ENCODE measurements at regions not wholly inside any gene's neighbourhood (a gene's known extent, or its start where the extent isn't known, plus 50 kb on each side); places are given as distances from the start of the nearest gene placed in this dataset.

DNA sequence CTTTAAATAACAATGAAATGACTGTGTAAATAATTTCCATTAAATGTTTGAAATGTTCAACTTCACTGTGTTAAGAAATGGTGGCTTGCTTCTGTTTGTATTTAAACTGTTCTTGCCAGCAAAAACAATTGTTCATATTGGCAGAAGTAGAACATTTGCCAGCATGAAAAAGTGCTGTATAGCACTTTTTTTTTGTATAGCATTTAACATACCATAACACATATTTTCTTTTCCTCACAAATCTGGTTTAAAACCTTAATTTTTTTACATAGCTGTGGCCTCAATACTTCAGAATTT, 94.1 kb downstream of the COX18 start:
- intact Hi-C loops (cut with DNase I): no loop called here
- Histone ChIP-seq H3K36me3 (no peaks in the 10 kb centered on the region), H3K27me3 (no peaks in the 10 kb centered on the region), H3K9me3 (no peaks in the 10 kb centered on the region), H3K4me3 (no peak overlapping the region), H3K27ac (no peak overlapping the region), H3K4me1 (no peaks in the 10 kb centered on the region)
- no peak for TF ChIP-seq POLR2A (IDR thresholded peaks at IDR 0.05)
- TF ChIP-seq, protein P1, sequence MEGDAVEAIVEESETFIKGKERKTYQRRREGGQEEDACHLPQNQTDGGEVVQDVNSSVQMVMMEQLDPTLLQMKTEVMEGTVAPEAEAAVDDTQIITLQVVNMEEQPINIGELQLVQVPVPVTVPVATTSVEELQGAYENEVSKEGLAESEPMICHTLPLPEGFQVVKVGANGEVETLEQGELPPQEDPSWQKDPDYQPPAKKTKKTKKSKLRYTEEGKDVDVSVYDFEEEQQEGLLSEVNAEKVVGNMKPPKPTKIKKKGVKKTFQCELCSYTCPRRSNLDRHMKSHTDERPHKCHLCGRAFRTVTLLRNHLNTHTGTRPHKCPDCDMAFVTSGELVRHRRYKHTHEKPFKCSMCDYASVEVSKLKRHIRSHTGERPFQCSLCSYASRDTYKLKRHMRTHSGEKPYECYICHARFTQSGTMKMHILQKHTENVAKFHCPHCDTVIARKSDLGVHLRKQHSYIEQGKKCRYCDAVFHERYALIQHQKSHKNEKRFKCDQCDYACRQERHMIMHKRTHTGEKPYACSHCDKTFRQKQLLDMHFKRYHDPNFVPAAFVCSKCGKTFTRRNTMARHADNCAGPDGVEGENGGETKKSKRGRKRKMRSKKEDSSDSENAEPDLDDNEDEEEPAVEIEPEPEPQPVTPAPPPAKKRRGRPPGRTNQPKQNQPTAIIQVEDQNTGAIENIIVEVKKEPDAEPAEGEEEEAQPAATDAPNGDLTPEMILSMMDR (IDR thresholded peaks at IDR 0.05): no peak
- TF ChIP-seq POLR2AphosphoS5 (IDR thresholded peaks at IDR 0.05): no peak
- no peak for TF ChIP-seq EP300 (IDR thresholded peaks at IDR 0.05)
- DNase-seq: no peak

DNA sequence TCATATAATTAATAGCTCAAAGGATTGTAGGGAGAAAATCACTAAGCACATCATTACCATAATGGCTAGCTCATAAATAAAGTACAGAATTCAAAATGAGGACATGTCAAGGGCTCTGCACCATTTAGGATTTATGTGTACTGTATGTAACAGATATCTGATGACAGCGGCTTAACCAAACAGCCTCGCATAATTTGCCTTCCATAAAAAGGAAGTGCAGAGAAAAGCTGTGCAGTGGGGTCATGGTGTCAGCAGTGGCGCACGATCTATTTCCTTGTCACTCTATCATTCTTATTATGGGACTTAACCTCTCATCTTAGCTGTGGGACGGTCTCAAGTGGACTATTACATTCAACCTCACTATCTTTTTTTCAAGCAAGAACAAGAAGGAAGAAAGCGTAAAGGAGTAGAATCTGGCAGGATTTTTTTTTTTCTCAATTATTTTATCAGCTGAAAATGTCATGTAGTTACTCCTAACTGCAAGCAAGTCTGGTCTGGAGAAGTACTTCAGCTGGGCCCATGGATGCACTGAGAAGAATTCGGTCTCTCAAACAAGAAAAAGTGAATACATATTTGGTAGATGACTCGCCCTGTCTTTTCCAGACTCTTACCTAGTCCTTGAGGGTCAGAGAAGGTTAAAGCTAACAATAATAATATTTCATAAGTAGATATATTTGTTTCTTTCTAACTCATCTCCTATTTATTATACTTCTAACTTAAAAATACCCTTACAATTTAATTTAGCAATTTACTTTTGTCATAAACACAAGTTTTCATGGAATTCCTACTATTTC, 94.6 kb downstream of the COX18 start:
- H3K27me3 ChIP-seq: no peaks in the 10 kb centered on the region
- WGBS, 2 donors: 40% methylated on average over 8 of the region's 8 CpGs
- no peaks in the 10 kb centered on the region for H3K9me3 ChIP-seq
- no peak for TF ChIP-seq POLR2AphosphoS5 (IDR thresholded peaks at IDR 0.05)
- H3K4me3 ChIP-seq: no peak overlapping the region
- no peak for DNase-seq
- H3K4me1 ChIP-seq: no peaks in the 10 kb centered on the region
- no peaks in the 10 kb centered on the region for H3K36me3 ChIP-seq
- no peak overlapping the region for H3K27ac ChIP-seq
- intact Hi-C loops (cut with DNase I): no loop called here

DNA sequence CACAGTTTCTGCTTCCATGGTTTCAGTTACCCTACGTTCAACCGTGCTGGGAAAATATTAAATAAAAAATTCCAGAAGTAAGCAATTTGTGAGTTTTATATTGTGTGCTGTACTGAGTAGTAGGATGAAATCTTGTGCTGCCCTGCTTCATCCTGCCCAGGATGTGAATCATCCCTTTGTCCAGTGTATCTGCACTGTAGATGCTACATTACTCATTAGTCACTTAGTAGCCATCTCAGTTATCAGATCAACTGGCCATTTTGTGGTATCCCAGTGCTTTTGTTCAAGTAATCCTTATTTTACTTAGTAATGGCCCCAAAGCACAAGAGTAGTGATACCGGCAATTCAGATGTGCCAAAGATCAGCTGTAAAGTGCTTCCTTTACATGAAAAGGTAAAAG, 97.9 kb downstream of the COX18 start:
- no peaks in the 10 kb centered on the region for H3K4me1 ChIP-seq
- intact Hi-C loops (cut with DNase I): no loop called here

DNA sequence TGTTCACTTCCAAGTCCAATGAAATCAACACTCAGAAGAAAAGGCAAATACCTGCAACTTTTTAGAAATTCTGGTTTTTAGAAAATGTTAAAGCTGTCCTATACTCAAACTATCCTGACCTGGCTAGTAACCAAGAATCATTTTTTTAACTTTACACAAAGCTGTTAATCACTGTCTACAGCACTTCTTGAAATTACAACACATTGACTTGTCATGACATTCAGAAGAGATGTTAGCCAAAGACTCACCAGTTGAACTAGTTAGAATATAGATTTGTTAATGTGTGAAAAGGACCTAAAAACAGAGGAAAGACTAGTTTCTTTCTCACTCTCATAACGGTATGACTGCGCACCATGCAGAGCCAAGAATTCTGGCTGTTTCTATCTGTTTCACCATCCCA, 98.8 kb downstream of the COX18 start:
- no peak for TF ChIP-seq EP300 (IDR thresholded peaks at IDR 0.05)
- TF ChIP-seq POLR2A (IDR thresholded peaks at IDR 0.05): no peak
- no peak for TF ChIP-seq POLR2AphosphoS5 (IDR thresholded peaks at IDR 0.05)
- TF ChIP-seq, protein P1 (IDR thresholded peaks at IDR 0.05): no peak
- H3K27ac ChIP-seq: no peak overlapping the region
- intact Hi-C loops (cut with DNase I): no loop called here

More for the DNA sequence above, 97.9 kb downstream of the COX18 start:
- Histone ChIP-seq H3K4me3 (no peak overlapping the region), H3K9me3 (no peaks in the 10 kb centered on the region), H3K27me3 (no peaks in the 10 kb centered on the region), H3K27ac (no peak overlapping the region), H3K36me3 (no peaks in the 10 kb centered on the region)
- TF ChIP-seq EP300 (IDR thresholded peaks at IDR 0.05) (no peak), POLR2AphosphoS5 (IDR thresholded peaks at IDR 0.05) (no peak), POLR2A (IDR thresholded peaks at IDR 0.05) (no peak)
- TF ChIP-seq, protein P1 (IDR thresholded peaks at IDR 0.05): no peak
- DNase-seq: no peak
- WGBS, 2 donors: 87 to 92% methylated on average over 3 of the region's 3 CpGs

DNA sequence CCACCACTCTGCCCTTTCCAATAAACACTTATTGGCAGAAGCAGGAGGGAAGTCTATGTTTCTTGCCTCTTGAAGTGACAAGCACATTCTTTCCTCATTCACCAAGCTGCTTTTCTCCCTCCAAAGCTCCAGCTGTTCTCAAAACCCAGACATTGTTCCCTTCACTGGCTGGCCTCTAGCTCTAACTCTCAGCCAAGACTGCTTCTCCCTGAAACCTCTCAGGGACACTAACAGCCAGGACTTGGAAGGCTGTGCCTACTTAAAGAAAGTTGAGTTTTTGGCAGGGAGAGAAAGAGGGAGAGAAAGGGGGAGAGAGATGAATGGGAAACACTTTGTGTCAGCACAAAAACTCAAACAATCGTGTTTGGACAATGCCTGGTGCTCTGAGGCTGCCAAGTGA, 99.5 kb downstream of the COX18 start:
- Histone ChIP-seq H3K27me3 (no peaks in the 10 kb centered on the region), H3K36me3 (no peaks in the 10 kb centered on the region), H3K4me1 (no peaks in the 10 kb centered on the region), H3K4me3 (no peak overlapping the region), H3K27ac (peak overlapping the region in 1 of 4 donors; percentile 45), H3K9me3 (no peaks in the 10 kb centered on the region)
- intact Hi-C loops (cut with DNase I): no loop called here
- WGBS, 2 donors: 64% methylated on average over 1 of the region's 1 CpG
- DNase-seq: no peak
- TF ChIP-seq POLR2A (IDR thresholded peaks at IDR 0.05): no peak
- no peak for TF ChIP-seq EP300 (IDR thresholded peaks at IDR 0.05)
- no peak for TF ChIP-seq POLR2AphosphoS5 (IDR thresholded peaks at IDR 0.05)
- TF ChIP-seq, protein P1 (IDR thresholded peaks at IDR 0.05): no peak

More for the DNA sequence above, 98.8 kb downstream of the COX18 start:
- WGBS, 2 donors: 95 to 96% methylated on average over 2 of the region's 2 CpGs
- DNase-seq: no peak
- Histone ChIP-seq H3K27me3 (no peaks in the 10 kb centered on the region), H3K4me1 (no peaks in the 10 kb centered on the region), H3K4me3 (no peak overlapping the region), H3K36me3 (no peaks in the 10 kb centered on the region), H3K9me3 (no peaks in the 10 kb centered on the region)

Data from sigmoid colon (tissue), 6 donors.